ENCODE measurements at regions not wholly inside any gene's neighbourhood (a gene's known extent, or its start where the extent isn't known, plus 50 kb on each side); places are given as distances from the start of the nearest gene placed in this dataset.

- Histone ChIP-seq H3K27ac (ENCODE audit: insufficient read depth, low read depth, low read length) (no peak overlapping the region), H3K9me1 (replicated peaks; ENCODE audit: control insufficient read depth, extremely low read depth, insufficient read depth, low read length) (no peaks in the 10 kb centered on the region), H3K4me1 (ENCODE audit: control insufficient read depth, extremely low read depth, insufficient read depth, low read length) (no peaks in the 10 kb centered on the region), H3K9ac (replicated peaks; ENCODE audit: extremely low read depth, insufficient read depth, low read length) (no peak overlapping the region), H3K36me3 (ENCODE audit: control insufficient read depth in 2 of 2, extremely low read depth in 1 of 2, insufficient read depth in 2 of 2, low read length in 2 of 2) (no peaks in the 10 kb centered on the region), H2AFZ (ENCODE audit: low read depth, low read length) (no peak overlapping the region), H3K4me3 (replicated peaks in 1 of 3; ENCODE audit: insufficient read depth in 1 of 3, low read depth in 1 of 3, low read length in 3 of 3) (no peak overlapping the region), H3K79me2 (ENCODE audit: control insufficient read depth, insufficient read depth, low read length) (no peaks in the 10 kb centered on the region), H3K27me3 (ENCODE audit: control insufficient read depth in 2 of 2, insufficient read depth in 2 of 2, low read length in 2 of 2) (no peaks in the 10 kb centered on the region), H4K20me1 (replicated peaks; ENCODE audit: control insufficient read depth, extremely low read depth, insufficient read depth, low read length) (no peaks in the 10 kb centered on the region), H3K9me3 (replicated peaks; ENCODE audit: control insufficient read depth, insufficient read depth, low read length) (no peaks in the 10 kb centered on the region), H3K4me2 (ENCODE audit: insufficient read depth, low read length) (no peak overlapping the region)
- intact Hi-C loops (cut with micrococcal nuclease) = no loop called here
- CTCF ChIA-PET = interaction anchor here (1.4 kb wide), 1 partner anchor 20 kb away, joined by 3 read pairs; no protein-coding TSS in a partner anchor
- no peak for TF ChIP-seq POLR2A (IDR thresholded peaks at IDR 0.05; ENCODE audit: low read depth, low read length)
- POLR2A ChIA-PET = no interaction called here
- no TSS peak for BruUV-seq (replicated peaks)
- DNase-seq (ENCODE audit: low read depth, low spot score) = no peak
- FAIRE-seq = no peak
- dilution Hi-C loops (cut with MboI; ENCODE audit: extremely low pct_ligation_motif_present, low sequenced_read_pairs) = no loop called here
Observed at GRCh38 chr19:16021796-16022195, 54.5 kb upstream of the TPM4 start.

- no peak overlapping the region for H3K9ac ChIP-seq (replicated peaks; ENCODE audit: extremely low read depth, insufficient read depth, low read length)
- intact Hi-C loops (cut with micrococcal nuclease) = no loop called here
- H3K27ac ChIP-seq (ENCODE audit: insufficient read depth, low read depth, low read length) = no peak overlapping the region
- H3K27me3 ChIP-seq (ENCODE audit: control insufficient read depth in 2 of 2, insufficient read depth in 2 of 2, low read length in 2 of 2) = no peaks in the 10 kb centered on the region
- no peak overlapping the region for H3K4me3 ChIP-seq (replicated peaks in 1 of 3; ENCODE audit: insufficient read depth in 1 of 3, low read depth in 1 of 3, low read length in 3 of 3)
- ChIA-PET POLR2A (no interaction called here), CTCF (interaction anchor here (1.0 kb wide), 1 partner anchor 20 kb away, joined by 5 read pairs; no protein-coding TSS in a partner anchor)
- no peak for FAIRE-seq
- dilution Hi-C loops (cut with MboI; ENCODE audit: extremely low pct_ligation_motif_present, low sequenced_read_pairs) = no loop called here
- H3K9me1 ChIP-seq (replicated peaks; ENCODE audit: control insufficient read depth, extremely low read depth, insufficient read depth, low read length) = no peaks in the 10 kb centered on the region
- no peak overlapping the region for H3K4me2 ChIP-seq (ENCODE audit: insufficient read depth, low read length)
- TF ChIP-seq, protein P1, sequence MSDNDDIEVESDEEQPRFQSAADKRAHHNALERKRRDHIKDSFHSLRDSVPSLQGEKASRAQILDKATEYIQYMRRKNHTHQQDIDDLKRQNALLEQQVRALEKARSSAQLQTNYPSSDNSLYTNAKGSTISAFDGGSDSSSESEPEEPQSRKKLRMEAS (IDR thresholded peaks at IDR 0.05; ENCODE audit: insufficient read depth, insufficient read length) = no peak
- TF ChIP-seq EZH2 (IDR thresholded peaks at IDR 0.05; ENCODE audit: borderline replicate concordance, low read depth, low read length, severe bottlenecking) (no peak), POLR2AphosphoS5 (IDR thresholded peaks at IDR 0.05; ENCODE audit: insufficient read depth, low read depth, low read length) (no peak)
- no peaks in the 10 kb centered on the region for H3K9me3 ChIP-seq (replicated peaks; ENCODE audit: control insufficient read depth, insufficient read depth, low read length)
- no peak overlapping the region for H2AFZ ChIP-seq (ENCODE audit: low read depth, low read length)
- H3K36me3 ChIP-seq (ENCODE audit: control insufficient read depth in 2 of 2, extremely low read depth in 1 of 2, insufficient read depth in 2 of 2, low read length in 2 of 2) = no peaks in the 10 kb centered on the region
- no peak for DNase-seq (ENCODE audit: low read depth, low spot score)
- no TSS peak for BruUV-seq (replicated peaks)
- no peaks in the 10 kb centered on the region for H3K79me2 ChIP-seq (ENCODE audit: control insufficient read depth, insufficient read depth, low read length)
- H3K4me1 ChIP-seq (ENCODE audit: control insufficient read depth, extremely low read depth, insufficient read depth, low read length) = no peaks in the 10 kb centered on the region
- no peaks in the 10 kb centered on the region for H4K20me1 ChIP-seq (replicated peaks; ENCODE audit: control insufficient read depth, extremely low read depth, insufficient read depth, low read length)
Observed at GRCh38 chr19:16022251-16022650, 54.0 kb upstream of the TPM4 start.
